MG63 (cell line): ENCODE measurements at regions not wholly inside any gene's neighbourhood (a gene's known extent, or its start where the extent isn't known, plus 50 kb on each side); places are given as distances from the start of the nearest gene placed in this dataset.
"Not testable (repeated sequence)": the region's sequence is repeated elsewhere in the genome, so short reads cannot be mapped to it uniquely, and the experiment has no call there.

Experiments
- DNase-seq: peaks from one replicate; pipeline ENCODE4 v3.0.0-alpha.2; 2020
- H3K27me3 ChIP-seq: fragments of 250-450 bp; sonication (Bioruptor Pico); 2 replicates; pipeline ENCODE4 v1.5.1; 2020; ENCODE audit warnings: mild to moderate bottlenecking, moderate library complexity
- H3K36me3 ChIP-seq: fragments of 250-450 bp; sonication (Bioruptor Pico); 2 replicates; pipeline ENCODE4 v1.5.1; 2020; ENCODE audit warnings: mild to moderate bottlenecking, moderate library complexity
- H3K4me3 ChIP-seq: fragments of 250-450 bp; sonication (Bioruptor Pico); 2 replicates; pipeline ENCODE4 v1.5.1; 2020; ENCODE audit warnings: mild to moderate bottlenecking, moderate library complexity
- H3K9me3 ChIP-seq: fragments of 250-450 bp; sonication (Bioruptor Pico); 2 replicates; pipeline ENCODE4 v1.5.1; 2020; ENCODE audit warnings: mild to moderate bottlenecking, moderate library complexity

DNA sequence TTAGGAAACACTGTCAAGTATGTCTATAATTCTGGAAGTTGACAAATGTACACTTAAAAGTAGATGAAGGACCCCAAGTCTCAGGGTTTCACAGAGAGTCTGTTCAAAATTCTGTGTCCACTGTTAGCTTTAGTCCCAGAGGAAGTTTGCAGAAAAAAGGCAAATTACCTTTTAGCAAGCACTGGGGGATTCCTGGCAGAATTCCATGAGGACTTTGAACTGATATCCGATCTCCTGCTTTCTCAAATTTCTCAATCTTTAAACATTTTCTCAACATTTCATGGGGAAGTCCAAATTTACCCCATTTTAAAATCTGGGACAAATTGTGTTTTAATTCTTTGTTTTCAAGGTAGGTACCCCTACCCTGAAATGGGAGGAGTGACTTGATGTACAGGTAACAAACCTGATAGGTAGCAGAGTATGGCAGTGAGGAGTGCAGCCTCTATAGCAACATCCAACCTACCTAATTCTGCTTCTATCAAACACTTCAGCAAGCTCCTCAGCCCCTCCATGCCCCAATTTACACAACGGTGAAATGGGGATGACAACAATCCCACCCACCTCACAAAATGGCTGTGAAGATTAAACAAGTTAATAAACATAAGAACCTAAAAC lies 344.9 kb downstream of the OMA1 start:
- Histone ChIP-seq H3K27me3 (no peaks in the 10 kb centered on the region), H3K9me3 (no peaks in the 10 kb centered on the region), H3K4me3 (no peak overlapping the region), H3K36me3 (no peaks in the 10 kb centered on the region)
- no peak for DNase-seq

DNA sequence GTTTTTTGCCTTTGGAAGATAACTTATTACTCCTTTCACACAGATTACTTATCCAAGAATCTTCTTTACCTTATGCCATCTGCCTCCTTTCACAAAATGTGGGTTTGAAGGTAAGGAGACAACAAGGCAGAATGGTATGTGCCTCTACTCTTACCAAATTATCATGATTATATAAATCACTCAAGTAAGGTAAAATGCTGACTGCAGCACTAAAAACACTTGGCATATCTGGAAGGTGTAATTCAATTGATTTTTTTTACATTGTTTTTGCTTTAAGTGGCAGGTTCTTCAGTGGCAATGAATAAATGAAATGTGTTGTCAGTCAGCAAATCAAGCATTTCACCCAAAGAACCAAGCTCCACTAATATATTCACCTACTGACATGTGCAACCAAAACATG lies 346.1 kb downstream of the OMA1 start:
- Histone ChIP-seq H3K27me3 (no peaks in the 10 kb centered on the region), H3K9me3 (no peaks in the 10 kb centered on the region), H3K4me3 (no peak overlapping the region), H3K36me3 (no peaks in the 10 kb centered on the region)
- DNase-seq: no peak

DNA sequence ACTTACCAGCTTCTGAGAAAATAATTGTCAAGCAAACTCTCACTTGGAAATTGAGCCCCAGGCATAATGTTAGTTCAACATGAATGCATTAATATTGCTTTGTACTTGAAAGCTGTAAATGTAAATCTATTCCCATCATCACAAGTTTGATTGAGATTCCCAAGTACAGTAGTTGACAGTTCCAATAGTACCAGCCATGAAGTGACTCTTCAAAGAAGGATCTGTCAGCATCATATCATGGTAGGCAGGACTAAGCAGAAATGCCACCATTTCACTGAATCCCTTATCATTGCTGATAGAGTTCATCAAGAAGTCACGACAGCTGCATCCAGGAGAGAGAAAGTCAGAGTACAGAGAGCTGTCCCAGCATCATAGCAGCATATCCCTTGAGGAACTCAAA lies 348.7 kb downstream of the OMA1 start:
- no peaks in the 10 kb centered on the region for H3K36me3 ChIP-seq
- H3K4me3 ChIP-seq: no peak overlapping the region
- no peaks in the 10 kb centered on the region for H3K9me3 ChIP-seq
- H3K27me3 ChIP-seq: no peaks in the 10 kb centered on the region; the same call in 1 of the 2 replicates
- DNase-seq: no peak

DNA sequence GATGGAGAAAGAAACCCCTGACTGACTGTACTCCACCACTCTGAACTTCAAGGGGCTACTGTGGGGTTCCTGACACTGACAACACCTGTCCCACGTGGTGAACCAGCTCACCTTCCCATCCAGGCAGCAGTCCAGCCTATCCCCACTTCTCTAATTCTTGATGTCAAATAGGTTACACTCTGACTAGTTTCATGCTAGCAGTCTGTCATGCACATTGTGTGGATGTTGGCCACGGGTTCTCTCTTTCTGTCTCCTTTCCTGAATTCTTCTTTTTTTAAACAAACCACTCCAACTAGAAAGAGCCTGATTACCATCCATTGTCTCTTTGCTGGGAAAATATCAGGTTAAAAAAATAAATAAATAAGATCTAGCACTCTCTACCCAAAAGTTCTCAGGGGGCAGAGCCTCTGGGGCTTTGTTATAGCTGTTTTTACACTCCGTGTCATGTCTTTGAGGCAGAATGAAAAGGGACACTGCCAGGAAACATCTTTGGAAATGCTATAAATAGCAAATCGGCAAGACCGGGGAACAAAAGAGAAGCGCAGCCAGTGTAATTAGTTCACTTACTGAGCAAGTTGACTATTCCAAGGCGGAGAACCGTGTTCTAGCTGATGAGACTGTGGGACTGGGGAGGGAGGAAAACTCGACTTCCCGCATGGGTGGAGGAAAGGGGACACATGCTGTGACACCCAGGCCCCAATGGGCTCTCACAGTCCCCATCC lies 356.1 kb downstream of the OMA1 start:
- no peak for DNase-seq
- no peaks in the 10 kb centered on the region; the same call in 1 of the 2 replicates for H3K27me3 ChIP-seq
- no peak overlapping the region for H3K4me3 ChIP-seq
- no peaks in the 10 kb centered on the region for H3K36me3 ChIP-seq
- H3K9me3 ChIP-seq: no peaks in the 10 kb centered on the region

DNA sequence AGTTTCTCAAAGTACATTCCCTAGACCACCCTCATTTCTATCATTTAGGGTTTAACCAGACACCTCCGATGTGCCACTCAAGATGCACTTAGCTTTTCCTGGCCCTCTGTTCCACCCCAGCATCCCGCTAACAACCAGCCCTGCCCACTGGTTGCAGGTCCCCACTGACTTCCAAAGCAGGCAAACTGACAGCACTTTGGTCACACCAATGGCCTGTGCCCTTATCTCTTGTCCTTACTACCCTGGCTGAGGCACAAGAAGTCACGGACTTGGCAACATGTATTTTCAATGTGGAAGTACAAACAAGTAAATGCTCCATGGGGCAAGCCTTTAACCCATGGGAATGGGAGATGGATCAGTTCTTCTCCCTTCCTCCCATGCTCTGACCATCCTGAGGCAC lies 357.1 kb downstream of the OMA1 start:
- Histone ChIP-seq H3K9me3 (no peaks in the 10 kb centered on the region), H3K36me3 (no peaks in the 10 kb centered on the region), H3K27me3 (no peaks in the 10 kb centered on the region; the same call in 1 of the 2 replicates), H3K4me3 (no peak overlapping the region)
- no peak for DNase-seq

DNA sequence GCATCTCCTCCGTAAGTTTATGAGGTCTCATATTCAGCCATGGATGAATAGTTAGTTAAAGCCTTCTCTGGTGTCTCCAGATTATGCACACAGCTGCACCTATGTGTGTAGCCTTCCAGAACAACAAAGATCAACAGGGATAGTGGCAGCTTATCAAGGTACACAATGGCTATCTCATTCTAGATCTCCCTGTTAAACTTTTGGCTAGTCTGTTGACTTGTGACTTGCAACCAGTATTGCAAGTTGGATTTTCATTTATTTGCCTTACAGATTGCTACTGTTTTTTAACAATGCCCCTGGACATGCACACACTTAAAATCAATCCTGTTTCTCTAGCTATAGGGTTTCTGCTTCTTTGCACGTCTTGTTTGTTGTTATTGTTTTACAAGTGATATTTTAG lies 363.2 kb downstream of the OMA1 start:
- Histone ChIP-seq H3K36me3 (no peaks in the 10 kb centered on the region), H3K4me3 (no peak overlapping the region), H3K9me3 (no peaks in the 10 kb centered on the region), H3K27me3 (no peaks in the 10 kb centered on the region)
- no peak for DNase-seq

DNA sequence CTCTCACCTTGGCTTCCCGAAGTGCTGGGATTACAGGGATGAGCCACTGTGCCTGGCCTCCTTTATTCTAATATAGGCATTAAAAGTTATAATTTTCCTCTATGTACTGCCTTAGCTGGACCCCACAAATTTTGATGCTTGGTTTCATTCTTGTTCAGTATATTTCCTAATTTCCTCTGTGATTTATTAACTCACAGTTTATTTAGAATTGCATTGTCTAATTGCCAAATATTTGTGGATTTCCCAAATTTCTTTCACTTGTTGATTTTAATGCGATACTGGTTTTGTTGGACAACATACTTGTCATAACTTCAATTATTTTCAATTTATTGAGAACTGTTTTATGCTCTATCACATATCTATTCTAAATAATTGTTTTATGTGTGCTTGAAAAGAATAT lies 366.0 kb downstream of the OMA1 start:
- no peaks in the 10 kb centered on the region for H3K27me3 ChIP-seq
- no peak for DNase-seq
- no peak overlapping the region for H3K4me3 ChIP-seq
- no peaks in the 10 kb centered on the region for H3K36me3 ChIP-seq
- no peaks in the 10 kb centered on the region for H3K9me3 ChIP-seq

DNA sequence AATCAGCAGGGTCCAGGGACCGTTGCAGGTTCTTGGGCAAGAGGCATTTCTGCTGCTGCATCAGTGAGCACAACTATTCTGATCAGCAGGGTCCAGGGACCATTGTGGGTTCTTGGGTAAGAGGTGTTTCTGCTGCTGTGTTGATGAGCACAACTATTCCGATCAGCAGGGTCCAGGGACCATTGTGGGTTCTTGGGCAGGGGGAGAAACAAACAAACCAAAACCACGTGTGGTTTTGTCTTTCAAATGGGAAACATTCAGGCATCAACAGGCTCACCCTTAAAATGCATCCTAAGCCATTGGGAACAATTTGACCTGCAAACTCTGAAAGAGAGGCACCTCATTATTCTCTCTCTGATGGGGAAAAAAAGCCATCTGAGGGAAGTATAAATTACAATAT lies 377.4 kb downstream of the OMA1 start:
- not testable (repeated sequence) for H3K4me3 ChIP-seq, H3K36me3 ChIP-seq, H3K9me3 ChIP-seq, DNase-seq, H3K27me3 ChIP-seq

DNA sequence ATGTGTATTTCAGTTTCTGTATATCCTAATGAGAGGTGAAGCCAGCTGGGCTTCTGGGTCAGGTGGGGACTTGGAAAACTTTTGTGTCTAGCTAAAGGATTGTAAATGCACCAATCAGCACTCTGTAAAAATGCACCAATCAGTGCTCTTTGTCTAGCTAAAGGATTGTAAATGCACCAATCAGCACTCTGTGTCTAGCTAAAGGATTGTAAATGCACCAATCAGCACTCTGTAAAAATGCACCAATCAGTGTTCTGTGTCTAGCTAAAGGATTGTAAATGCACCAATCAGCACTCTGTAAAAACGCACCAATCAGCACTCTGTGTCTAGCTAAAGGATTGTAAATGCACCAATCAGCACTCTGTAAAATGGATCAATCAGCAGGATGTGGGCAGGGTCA lies 379.4 kb downstream of the OMA1 start:
- H3K27me3 ChIP-seq, H3K4me3 ChIP-seq, H3K36me3 ChIP-seq, DNase-seq, H3K9me3 ChIP-seq: not testable (repeated sequence)

DNA sequence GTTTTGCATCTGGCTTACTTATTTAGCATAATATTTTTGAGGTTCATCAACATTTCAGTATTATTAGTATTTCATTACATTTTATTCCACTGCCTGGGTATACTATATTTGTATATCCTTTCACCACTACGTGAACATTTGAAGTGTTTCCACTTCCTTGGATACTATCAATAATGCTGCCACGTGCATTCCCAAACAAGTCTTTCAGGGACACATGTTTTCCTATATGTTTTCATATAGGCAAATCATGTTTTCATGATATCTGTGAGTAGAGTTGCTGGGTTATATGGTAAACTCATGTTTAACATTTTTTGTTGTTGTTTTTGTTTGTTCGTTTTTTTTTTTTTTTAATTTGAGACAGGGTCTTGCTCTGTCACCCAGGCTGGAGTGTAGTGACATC lies 380.1 kb downstream of the OMA1 start:
- Histone ChIP-seq H3K27me3 (no peaks in the 10 kb centered on the region), H3K4me3 (no peak overlapping the region), H3K36me3 (no peaks in the 10 kb centered on the region), H3K9me3 (no peaks in the 10 kb centered on the region; the same call in 1 of the 2 replicates)
- no peak for DNase-seq

DNA sequence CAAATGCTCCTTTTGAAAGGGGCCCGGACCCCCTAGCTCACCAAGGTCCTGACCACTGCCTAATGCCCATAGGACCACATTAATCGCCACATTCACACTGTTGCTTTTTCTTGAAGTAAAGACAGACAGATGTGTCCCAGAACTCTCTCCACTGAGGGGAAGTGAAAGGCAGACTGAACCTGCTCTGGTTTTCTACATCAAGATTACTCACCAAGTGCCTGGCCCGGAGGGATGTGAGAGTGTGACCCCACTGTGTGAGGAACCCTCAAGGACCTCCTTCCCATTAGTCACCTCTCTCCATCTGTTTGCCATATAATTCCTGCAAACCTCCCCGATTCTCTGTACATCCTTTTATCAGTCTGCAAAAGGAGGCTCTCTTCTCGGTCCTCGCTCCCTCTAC lies 381.5 kb downstream of the OMA1 start:
- Histone ChIP-seq H3K4me3 (no peak overlapping the region), H3K9me3 (no peaks in the 10 kb centered on the region; the same call in 1 of the 2 replicates), H3K36me3 (no peaks in the 10 kb centered on the region), H3K27me3 (no peaks in the 10 kb centered on the region)
- DNase-seq: no peak

DNA sequence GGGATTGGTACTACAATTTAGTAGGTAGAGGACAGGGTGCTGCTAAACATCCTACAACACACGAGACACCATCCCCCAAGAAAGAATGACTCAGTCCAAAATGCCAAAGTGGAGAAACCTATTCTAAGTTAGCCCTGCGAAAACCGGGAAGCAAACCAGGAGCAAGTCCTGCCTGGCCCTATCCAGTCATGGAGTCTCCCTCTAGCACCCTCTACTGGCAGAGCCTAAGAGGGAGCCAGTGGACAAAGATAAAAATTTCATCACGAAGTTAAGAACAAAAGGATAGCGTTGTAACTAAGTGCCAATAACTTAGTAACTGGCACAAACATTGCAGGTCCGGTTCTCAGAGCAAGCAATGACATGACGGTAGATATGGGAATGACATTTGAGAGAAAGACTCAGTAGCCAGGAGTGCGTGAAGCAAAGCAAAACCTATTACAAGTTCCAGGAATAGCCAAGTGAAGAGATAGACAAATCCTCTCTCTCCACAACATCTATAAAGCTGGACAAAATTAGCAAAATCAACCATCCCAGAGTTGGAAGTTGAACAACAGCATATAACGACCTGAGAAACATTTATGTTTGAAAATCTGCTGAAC lies 383.5 kb downstream of the OMA1 start:
- peak; percentile 43 for DNase-seq
- Histone ChIP-seq H3K9me3 (no peaks in the 10 kb centered on the region; the same call in 1 of the 2 replicates), H3K36me3 (no peaks in the 10 kb centered on the region), H3K4me3 (no peak overlapping the region), H3K27me3 (no peaks in the 10 kb centered on the region)

DNA sequence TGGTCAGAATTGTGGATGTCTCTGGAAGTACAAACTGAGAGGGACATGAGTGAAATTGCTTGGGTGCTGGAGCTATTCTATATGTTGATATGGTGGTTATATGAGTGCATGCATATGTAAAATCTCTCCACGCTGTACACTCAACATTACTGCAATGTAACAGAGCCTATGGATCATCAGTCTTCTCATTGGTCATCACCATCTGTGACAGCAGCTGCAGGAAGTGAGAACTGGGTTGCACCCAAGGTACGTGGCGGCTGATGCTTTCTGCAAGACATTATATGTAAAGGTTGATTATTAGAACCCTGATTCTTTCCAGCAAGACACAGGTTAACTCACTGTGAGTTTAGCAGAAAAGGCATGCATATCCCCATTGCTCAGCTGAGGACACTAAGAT lies 387.1 kb downstream of the OMA1 start:
- no peak for DNase-seq

DNA sequence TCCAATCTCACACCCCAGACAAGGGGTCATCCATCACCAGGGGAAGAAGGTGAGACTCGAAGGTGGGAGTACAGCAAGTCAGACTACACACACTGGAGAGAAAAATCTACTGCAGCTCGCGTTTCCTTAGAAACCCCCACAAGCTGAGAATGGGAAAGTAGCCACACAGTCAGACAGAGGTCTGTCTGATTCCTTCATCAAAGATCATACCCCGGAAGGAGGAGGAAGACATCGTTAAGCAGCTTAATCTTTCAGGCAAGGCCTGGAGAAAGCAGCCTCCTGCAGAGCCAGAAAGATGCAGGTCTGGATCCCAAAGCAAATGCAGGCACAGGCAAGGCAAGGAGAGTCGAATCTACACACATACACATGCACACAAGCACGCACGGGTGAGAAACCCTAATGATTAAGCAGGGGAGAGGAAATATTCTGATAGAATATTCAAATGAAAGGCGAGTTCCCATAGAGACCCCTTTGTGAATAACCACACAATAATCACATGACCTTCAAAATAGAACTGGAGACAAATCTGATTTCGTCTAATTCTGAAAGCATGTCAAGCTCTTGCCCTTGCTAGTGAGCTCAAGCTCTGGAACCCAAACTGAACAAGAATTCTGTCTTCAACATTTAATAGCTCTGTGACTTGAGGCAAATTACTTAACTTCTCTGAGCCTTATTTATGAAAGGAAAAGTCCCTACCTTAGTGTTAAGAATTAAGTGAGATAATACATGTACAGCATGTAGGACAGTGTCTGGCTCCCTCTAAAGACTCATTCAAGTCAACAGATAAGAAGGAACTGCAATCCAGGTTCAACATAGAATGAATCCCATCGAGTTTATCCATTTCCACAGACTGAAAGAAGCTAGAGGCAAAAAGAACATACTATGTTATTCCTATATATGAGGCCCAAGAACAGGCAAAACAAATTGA lies 387.8 kb downstream of the OMA1 start:
- Histone ChIP-seq H3K4me3 (no peak overlapping the region), H3K27me3 (no peaks in the 10 kb centered on the region), H3K36me3 (no peaks in the 10 kb centered on the region), H3K9me3 (no peaks in the 10 kb centered on the region)
- DNase-seq: no peak

More for the DNA sequence above, 387.1 kb downstream of the OMA1 start:
- Histone ChIP-seq H3K36me3 (no peaks in the 10 kb centered on the region), H3K4me3 (no peak overlapping the region), H3K9me3 (no peaks in the 10 kb centered on the region), H3K27me3 (no peaks in the 10 kb centered on the region)

DNA sequence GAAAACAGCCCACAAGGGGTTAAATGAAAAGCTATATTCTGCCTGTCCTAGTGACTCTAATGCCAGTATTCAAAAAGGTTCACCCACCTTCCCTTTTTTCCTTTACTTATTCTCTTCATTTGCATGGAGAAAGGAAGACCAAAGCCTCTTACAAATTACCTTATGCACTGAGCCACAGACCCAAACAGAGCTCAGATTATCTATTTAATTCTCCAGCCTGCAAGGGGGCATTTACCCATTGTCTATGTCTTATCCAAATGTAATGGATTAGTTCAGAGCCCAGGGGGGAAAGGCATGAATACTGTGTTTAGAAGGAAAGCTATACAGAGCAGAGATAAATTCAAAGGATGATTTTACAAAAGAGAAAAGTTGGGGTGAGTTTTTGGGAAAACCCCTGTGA lies 388.5 kb downstream of the OMA1 start:
- no peak for DNase-seq
- H3K9me3 ChIP-seq: no peaks in the 10 kb centered on the region
- no peaks in the 10 kb centered on the region for H3K27me3 ChIP-seq
- H3K4me3 ChIP-seq: no peak overlapping the region
- H3K36me3 ChIP-seq: no peaks in the 10 kb centered on the region

DNA sequence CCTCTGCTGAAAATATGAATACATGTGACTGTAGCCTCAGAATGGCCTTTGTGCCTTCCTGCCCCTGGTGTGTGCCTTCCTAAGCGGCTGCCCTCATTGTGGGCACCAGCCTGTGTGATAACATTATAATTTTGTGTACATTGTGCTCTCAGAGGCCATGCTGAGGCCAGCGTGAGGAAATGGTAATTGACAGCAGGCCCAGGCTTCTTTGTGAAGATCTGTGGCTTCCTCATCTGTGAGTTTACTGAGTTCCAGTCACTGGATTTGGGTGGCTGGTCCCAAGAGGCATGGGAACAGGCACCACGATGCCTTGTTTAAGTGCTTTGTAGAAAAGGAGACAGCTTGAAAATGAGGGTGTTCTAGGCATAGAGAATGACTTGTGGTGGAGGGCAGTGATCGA lies 389.3 kb downstream of the OMA1 start:
- H3K27me3 ChIP-seq: no peaks in the 10 kb centered on the region

DNA sequence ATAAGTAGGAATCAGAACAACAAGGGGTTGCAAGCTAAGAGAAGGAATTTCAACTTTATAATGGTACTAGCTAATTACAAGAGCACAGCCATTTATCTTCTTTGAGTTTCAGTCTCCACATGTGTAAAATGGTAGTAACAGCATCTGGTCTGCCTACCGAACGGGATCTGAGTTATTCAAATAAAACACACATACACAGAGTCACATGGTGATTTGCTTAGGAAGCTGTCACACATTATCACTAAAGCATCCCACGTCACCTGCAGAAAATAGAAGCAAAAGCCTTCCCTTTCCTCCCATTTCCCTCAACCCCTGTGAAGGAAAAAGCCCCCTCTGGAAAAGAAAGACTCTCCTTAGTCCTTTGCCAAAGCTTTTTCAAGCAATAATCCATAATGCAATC lies 389.7 kb downstream of the OMA1 start:
- no peak overlapping the region for H3K4me3 ChIP-seq
- H3K9me3 ChIP-seq: no peaks in the 10 kb centered on the region
- no peak for DNase-seq
- no peaks in the 10 kb centered on the region for H3K36me3 ChIP-seq
- H3K27me3 ChIP-seq: no peaks in the 10 kb centered on the region

More for the DNA sequence above, 389.3 kb downstream of the OMA1 start:
- Histone ChIP-seq H3K36me3 (no peaks in the 10 kb centered on the region), H3K4me3 (no peak overlapping the region), H3K9me3 (no peaks in the 10 kb centered on the region)
- no peak for DNase-seq
